AG04449 (cell line): ENCODE measurements at regions not wholly inside any gene's neighbourhood (a gene's known extent, or its start where the extent isn't known, plus 50 kb on each side); places are given as distances from the start of the nearest gene placed in this dataset.

Experiments
- CTCF ChIA-PET: fragments of 350-600 bp; formaldehyde crosslinking; extraction: SDS; loops from one replicate; lab custom pipeline; 2021; ENCODE audit warnings: antibody characterized with exemption; lab: Yijun Ruan, JAX
- POLR2A ChIA-PET: fragments of 400-600, 350-600 bp; formaldehyde crosslinking; extraction: SDS; loops from one replicate; lab custom pipeline; 2020; ENCODE audit warnings: antibody characterized with exemption, inconsistent platforms; lab: Yijun Ruan, JAX
- DNase-seq: peaks from one replicate; pipeline ENCODE4 v3.0.0-alpha.2; 2010; ENCODE audit warnings: low read depth, low spot score
- H3K4me3 ChIP-seq: 2 replicates; pipeline ENCODE4 v1.5.1; 2011; ENCODE audit warnings: low read depth, mild to moderate bottlenecking, control low read depth, low read length
- CTCF ChIP-seq: IDR thresholded peaks from one replicate; pipeline ENCODE4 v1.5.1; 2011; ENCODE audit warnings: mild to moderate bottlenecking, moderate library complexity, low read length, control low read depth, inconsistent platforms; ENCODE audit not compliant: insufficient read depth; ENCODE audit errors: missing control alignments

- ChIA-PET CTCF (interaction anchor here (0.8 to 2.0 kb wide), 6 partner anchors 9 to 349 kb away, joined by 3 to 13 read pairs (median 4); no protein-coding TSS in a partner anchor), POLR2A (interaction anchor here (0.6 kb wide), 1 partner anchor 258 kb away, joined by 4 read pairs; no protein-coding TSS in a partner anchor)
- TF ChIP-seq CTCF, result no peak
Observed at GRCh38 chr14:51431741-51432140, 191.7 kb downstream of the TMX1 start.

GRCh38 chr14:51432302-51432948, 192.4 kb downstream of the TMX1 start:
- H3K4me3 ChIP-seq, result no peak overlapping the region
- POLR2A ChIA-PET, result no interaction called here
- no peak for TF ChIP-seq CTCF
- CTCF ChIA-PET, result interaction anchor here (1.2 to 2.0 kb wide), 5 partner anchors 8 to 165 kb away, joined by 3 to 13 read pairs (median 4); no protein-coding TSS in a partner anchor
- DNase-seq, result no peak

More at GRCh38 chr14:51431741-51432140, 191.7 kb downstream of the TMX1 start:
- DNase-seq, result no peak
- H3K4me3 ChIP-seq, result no peak overlapping the region

GRCh38 chr14:51436630-51437029, 196.6 kb downstream of the TMX1 start:
- ChIA-PET POLR2A (no interaction called here), CTCF (no interaction called here)
- DNase-seq, result no peak
- H3K4me3 ChIP-seq, result no peak overlapping the region
- no peak for TF ChIP-seq CTCF

GRCh38 chr14:51439896-51440295, 199.8 kb downstream of the TMX1 start:
- DNase-seq, result no peak
- no peak for TF ChIP-seq CTCF
- ChIA-PET POLR2A (interaction anchor here (0.6 kb wide), 1 partner anchor 107 kb away, joined by 3 read pairs; no protein-coding TSS in a partner anchor), CTCF (interaction anchor here (0.6 to 2.8 kb wide), 5 partner anchors 9 to 341 kb away, joined by 3 to 13 read pairs (median 3); no protein-coding TSS in a partner anchor)
- H3K4me3 ChIP-seq, result no peak overlapping the region

- POLR2A ChIA-PET, result interaction anchor here (0.6 kb wide), 1 partner anchor 92 kb away, joined by 5 read pairs; no protein-coding TSS in a partner anchor
- no peak for DNase-seq
- CTCF ChIA-PET, result interaction anchor here (1.0 to 2.8 kb wide), 2 partner anchors 10 to 159 kb away, joined by 3 to 13 read pairs; no protein-coding TSS in a partner anchor
- TF ChIP-seq CTCF, result no peak
- H3K4me3 ChIP-seq, result no peak overlapping the region
Observed at GRCh38 chr14:51441001-51441400, 201.0 kb downstream of the TMX1 start.
